SK-N-SH (cell line): ENCODE measurements at regions not wholly inside any gene's neighbourhood (a gene's known extent, or its start where the extent isn't known, plus 50 kb on each side); places are given as distances from the start of the nearest gene placed in this dataset.

Source experiments
- CTCF ChIA-PET: fragments of 300-600, 350-600 bp; formaldehyde crosslinking; extraction: SDS; loops from one replicate; lab custom pipeline; 2021; lab: Yijun Ruan, JAX
- POLR2A ChIA-PET: fragments of 350-600 bp; sonication (Branson Sonifier 250); formaldehyde crosslinking; extraction: SDS; loops from one replicate; lab custom pipeline; 2020; ENCODE audit warnings: antibody characterized with exemption, inconsistent platforms; lab: Yijun Ruan, JAX
- DNase-seq: peaks from one replicate; pipeline ENCODE4 v3.0.0; 2012
- H2AFZ ChIP-seq: fragments of 200-600 bp; sonication (generic); 2 replicates; pipeline ENCODE4 v1.8.1; 2016; ENCODE audit warnings: antibody characterized with exemption, mild to moderate bottlenecking, low read depth
- H3F3A ChIP-seq: fragments of 200-600 bp; sonication (generic); replicated peaks from 2 replicates; pipeline ENCODE3; 2016; ENCODE audit warnings: antibody characterized with exemption, mild to moderate bottlenecking; ENCODE audit not compliant: insufficient read depth
- H3K27ac ChIP-seq, 2 experiments: fragments of 200-500 bp in 1 of 2; fragments of 200-600 bp in 1 of 2; sonication (Bioruptor generic) in 1 of 2; sonication (generic), shearing (Covaris generic) in 1 of 2; 2 replicates each; pipeline versions ENCODE4 v1.5.1 to v1.6.1; 2014 to 2016; ENCODE audit warnings: low read depth in 2 of 2, inconsistent platforms in 1 of 2, low read length in 1 of 2, mild to moderate bottlenecking in 1 of 2, mixed read lengths in 1 of 2
- H3K27me3 ChIP-seq: fragments of 200-600 bp; sonication (generic), shearing (Covaris generic); 2 replicates; pipeline ENCODE4 v1.6.1; 2016; ENCODE audit warnings: mixed run types; ENCODE audit not compliant: insufficient read depth
- H3K36me3 ChIP-seq, 2 experiments: fragments of 200-500 bp in 1 of 2; fragments of 200-600 bp in 1 of 2; sonication (Bioruptor generic) in 1 of 2; sonication (generic) in 1 of 2; replicated peaks in 1 of 2; 2 replicates each; pipeline versions ENCODE3 to v1.5.1; 2014 to 2016; ENCODE audit warnings: low read length in 1 of 2, mild to moderate bottlenecking in 1 of 2; ENCODE audit not compliant: insufficient read depth in 2 of 2, control insufficient read depth in 1 of 2
- H3K4me1 ChIP-seq, 2 experiments: fragments of 200-500 bp in 1 of 2; fragments of 200-600 bp in 1 of 2; sonication (Bioruptor generic) in 1 of 2; sonication (generic), shearing (Covaris generic) in 1 of 2; 2 replicates each; pipeline versions ENCODE4 v1.5.1 to v1.6.1; 2014 to 2016; ENCODE audit warnings: low read depth in 1 of 2, low read length in 1 of 2, mixed run types in 1 of 2; ENCODE audit not compliant: insufficient read depth in 2 of 2, control insufficient read depth in 1 of 2
- H3K4me2 ChIP-seq: fragments of 200-600 bp; sonication (generic), shearing (Covaris generic); 2 replicates; pipeline ENCODE4 v1.6.1; 2017; ENCODE audit warnings: mixed run types
- H3K4me3 ChIP-seq, 2 experiments: fragments of 200-500 bp in 1 of 2; fragments of 200-600 bp in 1 of 2; sonication (Bioruptor generic) in 1 of 2; sonication (generic), shearing (Covaris generic) in 1 of 2; 2 replicates each; pipeline versions ENCODE4 v1.5.1 to v1.8.1; 2014 to 2016; ENCODE audit warnings: low read depth in 2 of 2, inconsistent platforms in 1 of 2, low read length in 1 of 2, mild to moderate bottlenecking in 1 of 2, mixed read lengths in 1 of 2, moderate library complexity in 1 of 2
- H3K79me2 ChIP-seq: fragments of 200-600 bp; sonication (generic); 2 replicates; pipeline ENCODE4 v1.8.1; 2017; ENCODE audit warnings: mild to moderate bottlenecking; ENCODE audit not compliant: insufficient read depth
- H3K9ac ChIP-seq: fragments of 200-600 bp; sonication (generic); 2 replicates; pipeline ENCODE4 v1.6.1; 2017; ENCODE audit warnings: mixed run types
- H3K9me2 ChIP-seq: fragments of 200-600 bp; sonication (generic); 2 replicates; pipeline ENCODE4 v1.6.1; 2017; ENCODE audit warnings: mixed run types
- H3K9me3 ChIP-seq: fragments of 200-600 bp; sonication (generic); 2 replicates; pipeline ENCODE4 v1.6.1; 2017; ENCODE audit warnings: mixed run types, mild to moderate bottlenecking, moderate library complexity
- H4K20me1 ChIP-seq: fragments of 200-600 bp; sonication (generic); 2 replicates; pipeline ENCODE4 v1.6.1; 2017; ENCODE audit warnings: mild to moderate bottlenecking, mixed run types; ENCODE audit not compliant: insufficient read depth
- EZH2phosphoT487 ChIP-seq: fragments of 200-600 bp; sonication (generic); IDR thresholded peaks from 2 replicates; pipeline ENCODE4 v1.6.1; 2017; ENCODE audit warnings: low read depth, mixed run types, mild to moderate bottlenecking, antibody characterized with exemption, moderate library complexity, borderline replicate concordance
- FOXM1 ChIP-seq: IDR thresholded peaks from 2 replicates; pipeline ENCODE4 v1.4.0; 2012; ENCODE audit warnings: low read depth, mild to moderate bottlenecking
- IRF3 ChIP-seq: fragments of 150-350 bp; IDR thresholded peaks from 2 replicates; pipeline ENCODE4 v1.6.1; 2016; ENCODE audit warnings: mild to moderate bottlenecking, low read depth, low read length
- JUND ChIP-seq: IDR thresholded peaks from 2 replicates; pipeline ENCODE4 v1.4.0; 2012
- MAX ChIP-seq: IDR thresholded peaks from 2 replicates; pipeline ENCODE4 v1.4.0; 2012; ENCODE audit warnings: low read depth
- MEF2A ChIP-seq: IDR thresholded peaks from 2 replicates; pipeline ENCODE4 v1.4.0; 2012; ENCODE audit warnings: low read depth, borderline replicate concordance
- MXI1 ChIP-seq: IDR thresholded peaks from 2 replicates; pipeline ENCODE4 v1.6.1; 2012; ENCODE audit warnings: mild to moderate bottlenecking, low read depth, low read length, improper control_type of control experiment
- NFIC ChIP-seq: IDR thresholded peaks from 2 replicates; pipeline ENCODE4 v1.4.0; 2012; ENCODE audit warnings: borderline replicate concordance
- POLR2AphosphoS5 ChIP-seq: IDR thresholded peaks from 2 replicates; pipeline ENCODE4 v1.6.1; 2012; ENCODE audit warnings: low read depth, low read length
- SMC3 ChIP-seq: IDR thresholded peaks from 2 replicates; pipeline ENCODE4 v1.6.1; 2012; ENCODE audit warnings: low read depth, low read length, improper control_type of control experiment
- TAF1 ChIP-seq: IDR thresholded peaks from 2 replicates; pipeline ENCODE4 v1.6.1; 2012; ENCODE audit warnings: low read depth, mild to moderate bottlenecking, low read length, moderate library complexity, borderline replicate concordance
- USF1 ChIP-seq: IDR thresholded peaks from 2 replicates; pipeline ENCODE4 v1.4.0; 2012; ENCODE audit warnings: low read depth, borderline replicate concordance
- WGBS: methylation state at CpG from one replicate; pipeline ENCODE4 v1.1.6; 2017; ENCODE audit warnings: low lambda C conversion rate; 5-methylcytosine and 5-hydroxymethylcytosine counted together
- TF ChIP-seq, protein P1 (sequence below): IDR thresholded peaks from 2 replicates; pipeline ENCODE4; 2012
- TF ChIP-seq, protein P2 (sequence below): fragments of 150-350 bp; IDR thresholded peaks from 2 replicates; pipeline ENCODE4 v1.6.1; 2017; ENCODE audit warnings: antibody characterized with exemption, low read length, low read depth, borderline replicate concordance
- TF ChIP-seq, protein P3 (sequence below): fragments of 200-600 bp; sonication (generic); IDR thresholded peaks from 2 replicates; pipeline ENCODE4 v1.6.1; 2017; ENCODE audit warnings: antibody characterized with exemption, mild to moderate bottlenecking, moderate library complexity

- Histone ChIP-seq H3K9me2 (no peaks in the 10 kb centered on the region), H2AFZ (no peak overlapping the region)
- no peak for TF ChIP-seq FOXM1
- no peak for TF ChIP-seq TAF1
- TF ChIP-seq, protein P1, sequence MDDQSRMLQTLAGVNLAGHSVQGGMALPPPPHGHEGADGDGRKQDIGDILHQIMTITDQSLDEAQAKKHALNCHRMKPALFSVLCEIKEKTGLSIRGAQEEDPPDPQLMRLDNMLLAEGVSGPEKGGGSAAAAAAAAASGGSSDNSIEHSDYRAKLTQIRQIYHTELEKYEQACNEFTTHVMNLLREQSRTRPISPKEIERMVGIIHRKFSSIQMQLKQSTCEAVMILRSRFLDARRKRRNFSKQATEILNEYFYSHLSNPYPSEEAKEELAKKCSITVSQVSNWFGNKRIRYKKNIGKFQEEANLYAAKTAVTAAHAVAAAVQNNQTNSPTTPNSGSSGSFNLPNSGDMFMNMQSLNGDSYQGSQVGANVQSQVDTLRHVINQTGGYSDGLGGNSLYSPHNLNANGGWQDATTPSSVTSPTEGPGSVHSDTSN, result no peak
- TF ChIP-seq USF1, result no peak
- no peak for TF ChIP-seq POLR2AphosphoS5
- no peak for TF ChIP-seq NFIC
- no peak for TF ChIP-seq EZH2phosphoT487
- TF ChIP-seq, protein P2, sequence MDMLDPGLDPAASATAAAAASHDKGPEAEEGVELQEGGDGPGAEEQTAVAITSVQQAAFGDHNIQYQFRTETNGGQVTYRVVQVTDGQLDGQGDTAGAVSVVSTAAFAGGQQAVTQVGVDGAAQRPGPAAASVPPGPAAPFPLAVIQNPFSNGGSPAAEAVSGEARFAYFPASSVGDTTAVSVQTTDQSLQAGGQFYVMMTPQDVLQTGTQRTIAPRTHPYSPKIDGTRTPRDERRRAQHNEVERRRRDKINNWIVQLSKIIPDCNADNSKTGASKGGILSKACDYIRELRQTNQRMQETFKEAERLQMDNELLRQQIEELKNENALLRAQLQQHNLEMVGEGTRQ, result no peak
- no peak for TF ChIP-seq MXI1
- TF ChIP-seq IRF3, result no peak
- TF ChIP-seq MEF2A, result no peak
- TF ChIP-seq, protein P3, sequence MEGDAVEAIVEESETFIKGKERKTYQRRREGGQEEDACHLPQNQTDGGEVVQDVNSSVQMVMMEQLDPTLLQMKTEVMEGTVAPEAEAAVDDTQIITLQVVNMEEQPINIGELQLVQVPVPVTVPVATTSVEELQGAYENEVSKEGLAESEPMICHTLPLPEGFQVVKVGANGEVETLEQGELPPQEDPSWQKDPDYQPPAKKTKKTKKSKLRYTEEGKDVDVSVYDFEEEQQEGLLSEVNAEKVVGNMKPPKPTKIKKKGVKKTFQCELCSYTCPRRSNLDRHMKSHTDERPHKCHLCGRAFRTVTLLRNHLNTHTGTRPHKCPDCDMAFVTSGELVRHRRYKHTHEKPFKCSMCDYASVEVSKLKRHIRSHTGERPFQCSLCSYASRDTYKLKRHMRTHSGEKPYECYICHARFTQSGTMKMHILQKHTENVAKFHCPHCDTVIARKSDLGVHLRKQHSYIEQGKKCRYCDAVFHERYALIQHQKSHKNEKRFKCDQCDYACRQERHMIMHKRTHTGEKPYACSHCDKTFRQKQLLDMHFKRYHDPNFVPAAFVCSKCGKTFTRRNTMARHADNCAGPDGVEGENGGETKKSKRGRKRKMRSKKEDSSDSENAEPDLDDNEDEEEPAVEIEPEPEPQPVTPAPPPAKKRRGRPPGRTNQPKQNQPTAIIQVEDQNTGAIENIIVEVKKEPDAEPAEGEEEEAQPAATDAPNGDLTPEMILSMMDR, result no peak
- TF ChIP-seq JUND, result no peak
- no peak for TF ChIP-seq SMC3
- TF ChIP-seq MAX, result no peak
- TF ChIP-seq, all 33 proteins: peak for 0
- Histone ChIP-seq H3K36me3 (no peaks in the 10 kb centered on the region), H3K4me1 (no peaks in the 10 kb centered on the region), H3K27me3 (peaks cover 7% of the 10 kb centered on the region; the same call in 1 of the 2 replicates), H3K4me2 (no peak overlapping the region), H3K79me2 (no peaks in the 10 kb centered on the region), H3K4me3 (no peak overlapping the region), H4K20me1 (no peaks in the 10 kb centered on the region), H3K27ac (no peak overlapping the region), H3K9me3 (no peaks in the 10 kb centered on the region), H3K9ac (no peak overlapping the region), H3F3A (no peaks in the 10 kb centered on the region)
- ChIA-PET POLR2A (no interaction called here), CTCF (interaction anchor here (1.0 kb wide), 1 partner anchor 700 kb away, joined by 3 read pairs; no protein-coding TSS in a partner anchor)
- DNase-seq, result no peak
- 81% methylated on average over 12 of the region's 12 CpGs for WGBS
Observed at GRCh38 chr9:126107693-126108092, 218.9 kb upstream of the MVB12B start.
